Esophagus squamous epithelium (tissue), 4 donors: ENCODE measurements at regions not wholly inside any gene's neighbourhood (a gene's known extent, or its start where the extent isn't known, plus 50 kb on each side); places are given as distances from the start of the nearest gene placed in this dataset.

Experiments used
- POLR2A ChIP-seq, 4 donors: fragments of 450-650 bp; IDR thresholded peaks; one replicate each; pipeline ENCODE4 v1.6.1; 2017; ENCODE audit warnings: antibody characterized with exemption in 4 of 4, mild to moderate bottlenecking in 4 of 4, moderate library complexity in 3 of 4
- TF ChIP-seq, protein P1 (sequence below), 6 experiments: fragments of 450-650 bp in 4 of 6; fragments of 200-600 bp in 2 of 6; sonication (generic) in 2 of 6; IDR thresholded peaks; one replicate each; pipeline ENCODE4 v1.5.1; 2016 to 2019; ENCODE audit warnings: antibody characterized with exemption in 6 of 6, mild to moderate bottlenecking in 4 of 6, moderate library complexity in 4 of 6

DNA sequence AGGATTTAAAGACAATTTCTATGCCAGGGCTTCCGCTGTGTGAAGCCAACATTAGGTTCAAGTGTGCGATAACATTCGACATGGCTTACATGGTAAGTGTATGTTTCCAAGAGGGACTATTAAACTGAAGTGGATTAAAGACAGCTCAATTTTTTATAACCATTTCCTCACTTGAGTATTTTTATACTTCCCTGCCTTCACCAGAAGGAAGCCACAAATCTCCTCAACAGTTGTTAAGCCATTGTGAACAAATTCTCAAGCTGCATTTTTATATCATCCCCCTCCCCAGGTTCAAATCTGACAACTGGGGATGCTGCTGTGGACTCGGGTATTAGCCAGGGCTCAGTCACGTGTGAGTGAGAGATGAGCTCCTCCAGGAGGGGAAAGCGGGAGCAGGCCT, 116.3 kb downstream of the RHOU start:
- TF ChIP-seq POLR2A (IDR thresholded peaks at IDR 0.05), result no peak
- TF ChIP-seq, protein P1, sequence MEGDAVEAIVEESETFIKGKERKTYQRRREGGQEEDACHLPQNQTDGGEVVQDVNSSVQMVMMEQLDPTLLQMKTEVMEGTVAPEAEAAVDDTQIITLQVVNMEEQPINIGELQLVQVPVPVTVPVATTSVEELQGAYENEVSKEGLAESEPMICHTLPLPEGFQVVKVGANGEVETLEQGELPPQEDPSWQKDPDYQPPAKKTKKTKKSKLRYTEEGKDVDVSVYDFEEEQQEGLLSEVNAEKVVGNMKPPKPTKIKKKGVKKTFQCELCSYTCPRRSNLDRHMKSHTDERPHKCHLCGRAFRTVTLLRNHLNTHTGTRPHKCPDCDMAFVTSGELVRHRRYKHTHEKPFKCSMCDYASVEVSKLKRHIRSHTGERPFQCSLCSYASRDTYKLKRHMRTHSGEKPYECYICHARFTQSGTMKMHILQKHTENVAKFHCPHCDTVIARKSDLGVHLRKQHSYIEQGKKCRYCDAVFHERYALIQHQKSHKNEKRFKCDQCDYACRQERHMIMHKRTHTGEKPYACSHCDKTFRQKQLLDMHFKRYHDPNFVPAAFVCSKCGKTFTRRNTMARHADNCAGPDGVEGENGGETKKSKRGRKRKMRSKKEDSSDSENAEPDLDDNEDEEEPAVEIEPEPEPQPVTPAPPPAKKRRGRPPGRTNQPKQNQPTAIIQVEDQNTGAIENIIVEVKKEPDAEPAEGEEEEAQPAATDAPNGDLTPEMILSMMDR (IDR thresholded peaks at IDR 0.05), result no peak
